WERI-Rb-1 (cell line): ENCODE measurements at regions not wholly inside any gene's neighbourhood (a gene's known extent, or its start where the extent isn't known, plus 50 kb on each side); places are given as distances from the start of the nearest gene placed in this dataset.

Experiments
- DNase-seq: peaks from one replicate; pipeline ENCODE4 v3.0.0-alpha.2; 2020
- H3K27ac ChIP-seq: fragments of 250-450 bp; sonication (Bioruptor Pico); 2 replicates; pipeline ENCODE4 v1.5.1; 2020; ENCODE audit warnings: mild to moderate bottlenecking, moderate library complexity
- H3K27me3 ChIP-seq: fragments of 250-450 bp; sonication (Bioruptor Pico); 2 replicates; pipeline ENCODE4 v1.5.1; 2021; ENCODE audit warnings: mild to moderate bottlenecking, low read depth, moderate library complexity; ENCODE audit not compliant: insufficient read depth, severe bottlenecking
- H3K36me3 ChIP-seq: fragments of 250-450 bp; sonication (Bioruptor Pico); 2 replicates; pipeline ENCODE4 v1.5.1; 2020; ENCODE audit warnings: mild to moderate bottlenecking, moderate library complexity
- H3K4me3 ChIP-seq: 2 replicates; pipeline ENCODE4 v1.5.1; 2011; ENCODE audit warnings: low read depth, mild to moderate bottlenecking, control low read depth, low read length
- H3K9me3 ChIP-seq: fragments of 250-450 bp; sonication (Bioruptor Pico); 2 replicates; pipeline ENCODE4 v1.5.1; 2021; ENCODE audit warnings: mild to moderate bottlenecking, moderate library complexity; ENCODE audit not compliant: severe bottlenecking
- CTCF ChIP-seq: IDR thresholded peaks from 2 replicates; pipeline ENCODE4 v1.5.1; 2011; ENCODE audit warnings: low read depth, mild to moderate bottlenecking, control low read depth, inconsistent platforms, low read length

GRCh38 chr4:31998807-31999206 is 1278.6 kb downstream of the PCDH7 start:
- no peak overlapping the region for H3K27ac ChIP-seq
- H3K27me3 ChIP-seq: no peaks in the 10 kb centered on the region
- no peaks in the 10 kb centered on the region for H3K9me3 ChIP-seq
- no peak for DNase-seq
- H3K4me3 ChIP-seq: no peak overlapping the region
- no peaks in the 10 kb centered on the region for H3K36me3 ChIP-seq
- TF ChIP-seq CTCF: no peak

GRCh38 chr4:31999848-32000247 is 1279.7 kb downstream of the PCDH7 start:
- TF ChIP-seq CTCF: no peak
- Histone ChIP-seq H3K36me3 (no peaks in the 10 kb centered on the region), H3K27ac (no peak overlapping the region), H3K9me3 (no peaks in the 10 kb centered on the region), H3K27me3 (no peaks in the 10 kb centered on the region), H3K4me3 (no peak overlapping the region)
- no peak for DNase-seq

- Histone ChIP-seq H3K27me3 (no peaks in the 10 kb centered on the region), H3K9me3 (no peaks in the 10 kb centered on the region), H3K4me3 (no peak overlapping the region), H3K36me3 (no peaks in the 10 kb centered on the region), H3K27ac (no peak overlapping the region)
- DNase-seq: no peak
- TF ChIP-seq CTCF: no peak
Measured at GRCh38 chr4:32000846-32001488, 1280.8 kb downstream of the PCDH7 start.

- Histone ChIP-seq H3K27ac (no peak overlapping the region), H3K36me3 (no peaks in the 10 kb centered on the region), H3K27me3 (no peaks in the 10 kb centered on the region), H3K9me3 (no peaks in the 10 kb centered on the region), H3K4me3 (no peak overlapping the region)
- no peak for DNase-seq
- TF ChIP-seq CTCF: no peak
Measured at GRCh38 chr4:32002037-32002747, 1282.0 kb downstream of the PCDH7 start.

DNA sequence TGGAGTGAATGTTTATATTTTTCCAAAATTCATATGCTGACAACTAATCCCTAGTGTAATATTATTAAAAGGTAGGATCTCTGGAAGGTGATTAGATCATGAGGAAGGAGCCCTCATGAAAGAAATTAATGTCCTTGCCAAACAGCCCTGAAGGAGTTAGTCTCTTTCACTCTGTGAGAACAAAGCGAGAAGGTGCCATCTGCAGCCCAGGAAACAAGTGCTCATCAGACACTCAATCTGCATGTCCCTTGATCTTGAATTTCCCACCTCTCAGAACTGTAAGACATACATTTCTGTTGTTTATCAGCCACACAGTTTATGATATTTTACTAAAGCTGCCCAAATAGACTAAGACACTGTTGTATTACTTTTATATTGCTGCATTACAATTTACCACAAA is 1283.4 kb downstream of the PCDH7 start:
- H3K4me3 ChIP-seq: no peak overlapping the region
- DNase-seq: peak; percentile 20
- H3K9me3 ChIP-seq: no peaks in the 10 kb centered on the region

More for the DNA sequence above, 1283.4 kb downstream of the PCDH7 start:
- Histone ChIP-seq H3K27me3 (no peaks in the 10 kb centered on the region), H3K36me3 (no peaks in the 10 kb centered on the region), H3K27ac (no peak overlapping the region)
- no peak for TF ChIP-seq CTCF
